GM12892 (cell line): ENCODE measurements at regions not wholly inside any gene's neighbourhood (a gene's known extent, or its start where the extent isn't known, plus 50 kb on each side); places are given as distances from the start of the nearest gene placed in this dataset.
"Not testable (repeated sequence)": the region's sequence is repeated elsewhere in the genome, so short reads cannot be mapped to it uniquely, and the experiment has no call there.

Source experiments
- DNase-seq: peaks from one replicate; pipeline ENCODE4 v3.0.0; 2011; ENCODE audit not compliant: insufficient read length
- FAIRE-seq: peaks from 2 replicates; lab custom pipeline; 2011; peaks lifted over from hg19 to GRCh38; lab: Jason Lieb, UNC
- POLR2A ChIP-seq: IDR thresholded peaks from 2 replicates; pipeline ENCODE4 v1.6.1; 2011; ENCODE audit warnings: low read depth, low read length, control low read depth
- POLR2AphosphoS5 ChIP-seq: IDR thresholded peaks from 2 replicates; pipeline ENCODE4 v1.6.1; 2011; ENCODE audit warnings: low read depth, low read length, control low read depth
- TAF1 ChIP-seq: IDR thresholded peaks from 2 replicates; pipeline ENCODE4 v1.6.1; 2011; ENCODE audit warnings: low read depth, mild to moderate bottlenecking, control low read depth, low read length, borderline replicate concordance

DNA sequence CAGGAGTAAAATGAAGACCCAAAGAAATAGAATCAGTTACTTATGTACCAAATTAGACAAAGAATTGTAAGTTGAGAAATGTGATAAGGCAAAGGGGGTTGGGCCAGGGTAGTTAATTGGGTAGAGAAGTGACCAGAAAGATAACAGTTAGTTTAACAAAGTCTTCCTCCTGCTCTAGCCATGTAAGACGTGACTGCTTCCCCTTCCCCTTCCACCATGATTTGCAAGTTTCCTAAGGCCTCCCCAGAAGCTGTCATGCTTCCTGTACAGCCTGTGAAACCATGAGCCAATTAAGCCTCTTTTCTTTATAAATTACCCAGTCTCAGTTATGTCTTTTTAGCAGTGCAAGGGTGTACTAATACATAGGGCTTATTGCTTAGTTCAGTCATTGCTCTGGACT is 142.0 kb upstream of the PDE4B start:
- TF ChIP-seq POLR2AphosphoS5 (no peak), POLR2A (no peak), TAF1 (no peak)
- FAIRE-seq: no peak
- DNase-seq: no peak

DNA sequence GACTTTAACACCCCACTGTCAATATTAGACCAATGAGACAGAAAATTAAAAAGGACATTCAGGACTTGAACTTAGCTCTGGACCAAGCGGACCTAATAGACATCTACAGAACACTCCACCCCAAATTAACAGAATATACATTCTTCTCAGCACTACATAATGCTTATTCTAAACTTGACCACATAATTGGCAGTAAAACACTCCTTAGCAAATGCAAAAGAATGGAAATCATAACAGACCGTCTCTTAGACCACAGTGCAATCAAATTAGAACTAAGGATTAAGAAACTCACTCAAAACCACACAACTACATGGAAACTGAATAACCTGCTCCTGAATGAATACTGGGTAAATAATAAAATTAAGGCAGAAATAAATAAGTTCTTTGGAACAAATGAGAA is 138.2 kb upstream of the PDE4B start:
- not testable (repeated sequence) for DNase-seq, FAIRE-seq

- FAIRE-seq: not testable (repeated sequence)
Observed at GRCh38 chr1:65657609-65658008, 135.1 kb upstream of the PDE4B start.

DNA sequence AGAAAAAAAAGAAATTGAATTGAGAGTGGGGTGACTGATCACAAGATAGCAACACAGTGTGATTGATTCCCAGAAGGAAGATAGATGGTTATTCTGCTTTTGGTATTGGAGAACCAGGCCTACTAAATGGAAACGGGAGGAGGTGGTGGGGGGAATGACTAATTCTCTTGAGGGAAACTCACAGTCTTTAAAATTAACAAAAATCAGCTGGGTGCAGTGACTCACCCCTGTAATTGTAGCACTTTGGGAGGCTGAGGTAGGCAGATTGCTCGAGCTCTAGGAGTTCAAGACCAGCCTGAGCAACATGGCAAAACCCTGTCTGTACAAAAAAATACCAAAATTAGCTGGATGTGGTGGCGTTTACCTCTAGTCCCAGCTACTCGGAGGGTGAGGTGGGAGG is 134.6 kb upstream of the PDE4B start:
- DNase-seq (no peak), FAIRE-seq (no peak)
- no peak for TF ChIP-seq POLR2A
- no peak for TF ChIP-seq POLR2AphosphoS5
- no peak for TF ChIP-seq TAF1

More at GRCh38 chr1:65657609-65658008, 135.1 kb upstream of the PDE4B start:
- not testable (repeated sequence) for DNase-seq

GRCh38 chr1:65668368-65668767 is 124.3 kb upstream of the PDE4B start:
- TF ChIP-seq POLR2A (no peak), POLR2AphosphoS5 (no peak), TAF1 (no peak)
- FAIRE-seq (no peak), DNase-seq (no peak)

- FAIRE-seq (no peak), DNase-seq (no peak)
- TF ChIP-seq POLR2A (no peak), TAF1 (no peak), POLR2AphosphoS5 (no peak)
Observed at GRCh38 chr1:65670518-65670917, 122.2 kb upstream of the PDE4B start.

DNA sequence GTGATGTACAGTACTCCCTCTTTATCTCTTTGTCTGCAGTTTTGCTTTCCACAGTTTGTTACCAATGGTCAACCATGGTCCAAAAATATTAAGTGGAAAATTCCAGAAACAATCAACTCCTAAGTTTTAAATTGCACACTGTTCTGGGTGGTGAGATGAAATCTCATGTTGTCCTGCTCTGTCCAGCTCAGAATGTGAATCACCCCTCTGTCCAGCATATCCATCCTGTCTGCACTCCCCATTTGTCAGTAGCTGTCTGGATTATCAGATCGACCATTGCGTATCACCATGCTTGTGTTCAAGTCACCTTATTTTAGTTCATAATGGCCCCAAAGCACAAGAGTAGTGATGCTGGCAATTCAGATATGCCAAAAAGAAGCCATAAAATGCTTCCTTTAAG is 118.2 kb upstream of the PDE4B start:
- DNase-seq (no peak), FAIRE-seq (no peak)
- TF ChIP-seq POLR2AphosphoS5: no peak
- no peak for TF ChIP-seq TAF1
- TF ChIP-seq POLR2A: no peak

GRCh38 chr1:65679773-65680172 is 112.9 kb upstream of the PDE4B start:
- no peak for DNase-seq
- FAIRE-seq: no peak
- no peak for TF ChIP-seq POLR2A
- TF ChIP-seq POLR2AphosphoS5: no peak
- no peak for TF ChIP-seq TAF1

DNA sequence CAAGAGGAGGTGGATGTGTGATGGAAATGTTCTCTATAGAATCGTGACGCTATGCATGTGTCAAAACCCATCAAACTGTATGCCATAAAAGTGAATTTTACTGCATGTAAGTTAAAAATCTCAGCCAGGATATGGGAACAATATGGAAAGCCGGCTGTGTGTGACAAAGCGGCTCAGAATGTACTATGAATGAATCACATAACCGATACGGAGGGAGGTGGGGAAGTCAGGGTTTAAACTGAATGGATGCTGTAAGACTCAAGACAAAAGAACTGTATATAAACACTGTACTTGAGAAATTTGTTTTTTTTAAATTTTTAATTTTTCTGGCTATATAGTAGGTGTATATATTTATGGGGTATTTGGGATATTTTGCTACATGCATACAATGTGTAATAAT is 111.6 kb upstream of the PDE4B start:
- FAIRE-seq (no peak), DNase-seq (no peak)
- no peak for TF ChIP-seq POLR2AphosphoS5
- TF ChIP-seq TAF1: no peak
- TF ChIP-seq POLR2A: no peak

DNA sequence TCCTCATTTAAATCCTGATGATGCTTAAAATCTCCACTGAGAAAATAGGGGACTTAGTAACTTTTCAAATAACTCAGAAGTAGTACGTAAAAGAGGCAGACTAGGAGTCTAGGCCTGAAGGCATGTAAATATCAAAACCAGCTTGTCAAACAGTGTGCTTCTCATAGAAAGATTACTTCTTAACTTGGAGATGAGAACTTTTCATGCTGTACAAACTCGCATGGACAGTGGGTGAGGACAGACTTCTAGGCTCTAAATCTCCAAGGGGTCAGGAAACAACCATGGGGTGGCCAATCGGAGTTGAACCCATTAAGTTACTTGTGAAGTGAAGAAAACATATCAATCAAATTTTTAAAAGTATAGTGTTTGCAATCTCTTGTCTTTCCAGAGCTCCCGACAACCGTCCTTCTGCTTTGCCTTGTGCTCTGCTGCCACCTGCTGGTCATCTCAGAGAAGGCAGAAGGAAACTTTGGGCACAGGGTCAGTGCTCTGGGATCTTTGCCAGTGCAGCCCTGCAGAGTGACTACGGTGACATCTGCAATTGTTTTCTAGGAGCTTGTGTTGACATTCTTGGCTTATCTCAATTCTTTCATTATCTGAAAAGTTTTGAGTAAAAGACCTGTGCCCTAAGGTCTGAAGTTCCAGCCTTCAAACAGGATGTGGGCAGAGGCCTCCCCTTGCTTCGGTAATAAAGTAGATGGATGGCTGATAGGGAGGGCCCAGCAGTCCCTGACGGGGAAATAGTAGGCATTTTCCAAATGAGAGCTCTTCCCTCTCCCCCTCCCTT is 105.1 kb upstream of the PDE4B start:
- FAIRE-seq: peak; percentile 81
- no peak for DNase-seq
- TF ChIP-seq POLR2AphosphoS5: no peak
- TF ChIP-seq POLR2A: no peak
- TF ChIP-seq TAF1: no peak

DNA sequence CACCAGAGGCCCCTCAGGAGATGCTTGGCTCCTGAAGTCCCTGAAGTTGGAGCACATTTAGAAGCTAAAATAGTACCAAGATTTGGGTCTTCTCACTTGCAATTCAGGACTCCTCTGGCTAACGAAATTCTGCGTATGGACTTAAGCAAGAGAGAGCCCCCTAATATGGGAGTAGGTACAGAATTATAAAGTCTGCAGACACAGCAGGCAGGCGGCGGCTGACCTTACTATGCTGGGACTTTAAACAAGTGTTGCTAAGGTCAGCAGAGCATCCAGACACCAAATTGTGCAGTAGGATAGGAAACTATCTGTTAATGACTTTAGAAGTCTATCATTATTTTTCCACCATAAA is 104.5 kb upstream of the PDE4B start:
- FAIRE-seq: no peak

DNA sequence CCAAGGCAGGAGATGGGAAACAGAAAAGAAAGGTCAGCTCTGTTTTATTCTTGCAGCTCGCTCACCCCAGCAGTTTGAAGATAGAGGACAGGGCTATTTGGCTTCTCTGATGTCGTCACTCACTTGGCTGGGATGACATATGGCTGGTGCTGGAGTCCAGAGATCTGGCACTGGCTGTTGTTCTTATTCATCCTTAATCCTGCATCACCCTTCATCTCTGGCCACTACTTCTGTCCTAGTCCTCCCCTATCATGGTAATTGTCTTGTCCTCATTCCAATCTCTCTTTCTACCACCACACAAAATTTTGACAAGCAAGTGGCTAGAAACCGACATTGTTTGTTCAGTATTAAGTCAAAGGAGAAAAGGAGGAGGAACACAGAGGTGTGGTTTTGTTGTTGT is 103.8 kb upstream of the PDE4B start:
- no peak for FAIRE-seq
- TF ChIP-seq TAF1: no peak
- TF ChIP-seq POLR2AphosphoS5: no peak
- TF ChIP-seq POLR2A: no peak
- DNase-seq: no peak

More for the DNA sequence above, 104.5 kb upstream of the PDE4B start:
- DNase-seq: no peak
- TF ChIP-seq POLR2A (no peak), POLR2AphosphoS5 (no peak), TAF1 (no peak)

DNA sequence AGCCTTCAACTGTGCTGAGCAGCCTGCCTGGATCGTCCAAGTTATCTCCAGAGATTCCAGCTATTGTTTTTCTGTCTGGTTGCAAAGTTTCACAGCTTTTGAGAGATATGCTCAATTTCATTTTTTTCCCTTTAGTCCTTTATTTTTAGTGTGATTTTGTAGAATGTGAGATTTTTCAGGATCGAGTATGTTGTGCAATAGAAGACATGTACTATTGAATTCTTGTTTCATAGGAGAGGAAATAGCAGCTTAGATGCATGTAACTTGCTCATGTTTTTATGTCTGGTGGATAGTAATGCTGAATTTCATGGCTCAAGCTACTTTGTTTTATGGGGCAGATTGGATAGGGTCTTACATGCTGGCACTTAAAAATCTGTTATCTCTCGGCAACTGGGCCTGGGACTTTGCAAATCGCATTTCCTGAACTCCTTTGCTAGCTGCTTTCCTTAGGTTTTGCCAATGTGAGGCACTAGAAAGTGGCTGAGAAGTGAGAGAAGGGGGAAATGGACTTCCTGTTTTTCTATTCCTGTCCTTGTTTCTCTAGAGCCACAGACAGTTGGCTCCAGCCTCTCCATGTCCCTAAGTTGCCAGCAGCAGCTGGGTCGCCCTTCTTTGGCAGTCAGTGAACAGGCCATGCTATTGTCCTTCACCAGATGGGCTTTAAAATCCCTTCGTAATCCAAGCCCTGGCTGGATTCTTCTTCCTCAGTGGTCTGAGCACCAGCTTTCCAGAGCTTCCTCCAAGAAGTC is 101.4 kb upstream of the PDE4B start:
- DNase-seq (no peak), FAIRE-seq (no peak)
- TF ChIP-seq POLR2A (no peak), TAF1 (no peak), POLR2AphosphoS5 (no peak)
